ENCODE measurements at regions not wholly inside any gene's neighbourhood (a gene's known extent, or its start where the extent isn't known, plus 50 kb on each side); places are given as distances from the start of the nearest gene placed in this dataset.

- TF ChIP-seq NR3C1 (IDR thresholded peaks at IDR 0.05) = no peak
- no peak for TF ChIP-seq EP300 (IDR thresholded peaks at IDR 0.05)
- TF ChIP-seq CHD2 (IDR thresholded peaks at IDR 0.05; ENCODE audit: low read length, partially characterized antibody) = no peak
- TF ChIP-seq, protein P1, sequence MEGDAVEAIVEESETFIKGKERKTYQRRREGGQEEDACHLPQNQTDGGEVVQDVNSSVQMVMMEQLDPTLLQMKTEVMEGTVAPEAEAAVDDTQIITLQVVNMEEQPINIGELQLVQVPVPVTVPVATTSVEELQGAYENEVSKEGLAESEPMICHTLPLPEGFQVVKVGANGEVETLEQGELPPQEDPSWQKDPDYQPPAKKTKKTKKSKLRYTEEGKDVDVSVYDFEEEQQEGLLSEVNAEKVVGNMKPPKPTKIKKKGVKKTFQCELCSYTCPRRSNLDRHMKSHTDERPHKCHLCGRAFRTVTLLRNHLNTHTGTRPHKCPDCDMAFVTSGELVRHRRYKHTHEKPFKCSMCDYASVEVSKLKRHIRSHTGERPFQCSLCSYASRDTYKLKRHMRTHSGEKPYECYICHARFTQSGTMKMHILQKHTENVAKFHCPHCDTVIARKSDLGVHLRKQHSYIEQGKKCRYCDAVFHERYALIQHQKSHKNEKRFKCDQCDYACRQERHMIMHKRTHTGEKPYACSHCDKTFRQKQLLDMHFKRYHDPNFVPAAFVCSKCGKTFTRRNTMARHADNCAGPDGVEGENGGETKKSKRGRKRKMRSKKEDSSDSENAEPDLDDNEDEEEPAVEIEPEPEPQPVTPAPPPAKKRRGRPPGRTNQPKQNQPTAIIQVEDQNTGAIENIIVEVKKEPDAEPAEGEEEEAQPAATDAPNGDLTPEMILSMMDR (IDR thresholded peaks at IDR 0.05) = no peak
These were observed 348.2 kb downstream of the IRX1 start for GRCh38 chr5:3943859-3944258.
